Stimulated activated naive CD4-positive, alpha-beta T cell treated with Interleukin-2 at 50 U/mL for 16 hours (primary cell): ENCODE measurements at regions not wholly inside any gene's neighbourhood (a gene's known extent, or its start where the extent isn't known, plus 50 kb on each side); places are given as distances from the start of the nearest gene placed in this dataset.

Source experiments
- DNase-seq: peaks from one replicate; lab custom pipeline; 2025; lab: John Stamatoyannopoulos, UW

DNA sequence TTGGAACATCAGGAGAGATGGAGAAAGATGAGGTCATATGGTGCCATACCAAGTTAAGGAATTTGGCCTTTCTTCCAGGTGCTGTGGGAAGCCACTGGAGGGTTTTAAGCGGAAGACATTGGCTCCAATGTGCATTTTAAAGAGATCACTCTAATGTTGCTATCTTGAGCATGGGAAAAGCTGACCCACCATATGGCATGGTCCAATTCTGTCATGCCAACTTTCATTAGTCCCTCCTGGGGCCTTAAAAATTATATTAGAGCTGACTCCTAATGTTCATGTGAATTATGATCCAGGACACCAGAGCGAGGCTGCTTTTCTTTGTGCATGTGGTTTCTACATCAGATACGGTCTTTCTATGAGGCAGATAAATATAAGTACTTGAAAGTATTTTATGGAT, 335.0 kb upstream of the TSHZ2 start:
- DNase-seq: no peak

DNA sequence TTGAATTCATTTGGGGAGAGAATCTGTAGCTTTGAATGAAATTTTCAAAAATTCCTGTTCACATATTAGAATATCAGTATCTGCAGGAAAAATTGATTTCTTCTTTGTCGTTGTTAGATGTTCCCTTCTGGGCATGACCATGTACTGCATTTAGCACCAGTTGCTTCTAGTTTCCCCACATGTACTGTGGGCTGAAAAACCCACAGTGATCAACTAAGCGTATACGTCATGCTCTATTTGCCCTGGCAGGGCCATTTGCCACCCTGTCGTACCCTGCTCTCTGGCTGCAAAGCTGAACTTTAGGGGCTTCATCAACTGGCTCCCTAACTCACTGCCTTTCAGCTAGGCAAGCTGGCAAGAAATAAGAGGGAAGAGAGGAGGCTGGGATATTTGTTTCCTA, 340.7 kb upstream of the TSHZ2 start:
- DNase-seq: no peak

DNA sequence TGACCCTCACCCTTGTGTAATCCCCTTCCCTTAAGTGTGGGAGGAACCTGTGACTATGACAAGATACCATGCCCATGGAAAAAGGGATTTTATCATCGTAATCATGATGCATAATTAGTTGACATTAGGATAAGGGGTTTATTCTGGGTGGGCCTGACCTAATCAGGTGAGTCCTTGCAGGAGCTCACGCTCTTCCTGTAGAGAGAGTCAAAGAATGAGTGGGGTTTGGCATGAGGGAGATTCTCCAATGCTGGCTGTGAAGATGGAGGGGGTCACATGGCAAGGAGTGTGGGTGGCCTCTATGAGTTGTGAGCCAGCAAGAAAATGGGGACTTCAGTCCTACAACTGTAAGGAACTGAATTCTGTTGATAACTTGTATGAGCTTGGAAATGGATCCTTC, 342.0 kb upstream of the TSHZ2 start:
- DNase-seq: no peak

DNA sequence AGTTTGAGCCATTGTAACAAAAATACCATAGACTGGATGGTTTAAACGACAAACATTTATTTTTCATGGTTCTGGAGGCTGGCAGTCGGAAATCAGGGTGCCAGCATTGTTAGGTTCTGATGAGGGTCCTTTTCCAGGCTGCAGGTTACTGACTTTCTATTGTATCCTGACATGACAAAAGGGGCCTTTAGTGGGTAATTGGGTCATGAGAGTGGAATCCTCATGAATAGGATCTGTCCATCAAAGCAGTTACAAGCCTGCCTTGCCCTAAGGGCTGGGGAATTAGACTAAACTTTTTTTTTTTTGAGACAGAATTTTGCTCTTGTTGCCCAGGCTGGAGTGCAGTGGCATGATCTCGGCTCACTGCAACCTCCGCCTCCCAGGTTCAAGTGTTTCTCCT, 347.9 kb upstream of the TSHZ2 start:
- DNase-seq: no peak

DNA sequence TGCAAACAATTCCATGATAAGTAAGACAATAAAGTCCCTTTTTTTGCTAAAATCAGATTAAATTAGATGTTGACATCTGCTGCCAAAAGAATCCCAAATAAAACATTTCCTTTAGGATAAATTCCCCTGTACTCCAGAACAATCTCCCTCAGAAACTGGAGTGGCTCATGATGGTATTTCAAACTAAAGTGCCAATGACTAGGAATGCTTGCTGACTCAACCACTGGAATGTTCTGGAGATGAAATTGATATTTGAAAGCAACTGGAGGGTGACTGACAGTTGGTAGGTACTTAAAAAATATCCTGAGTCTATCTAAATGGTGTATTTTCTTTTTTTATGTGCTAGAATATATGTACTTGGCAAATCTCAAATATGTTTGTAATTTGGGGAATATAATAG, 350.1 kb upstream of the TSHZ2 start:
- DNase-seq: no peak

DNA sequence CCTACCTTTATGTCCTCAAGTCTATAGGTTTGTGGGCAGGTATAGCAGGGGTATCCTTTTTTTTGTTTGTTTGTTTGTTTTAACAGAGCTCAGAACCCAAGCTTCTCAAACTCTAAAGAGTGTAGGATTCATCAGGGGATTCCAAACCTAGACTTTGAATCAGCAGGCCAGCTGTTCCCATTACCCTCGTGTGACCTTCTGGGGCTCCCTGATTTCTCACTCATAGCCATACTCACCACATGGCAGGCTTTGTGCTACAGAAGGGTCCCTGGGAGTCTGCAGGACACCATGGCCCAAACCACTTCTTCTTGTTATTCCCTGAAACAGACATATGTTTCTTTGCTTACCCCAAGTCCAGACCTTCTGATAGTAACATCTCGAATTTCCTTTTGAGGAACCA, 350.8 kb upstream of the TSHZ2 start:
- no peak for DNase-seq

DNA sequence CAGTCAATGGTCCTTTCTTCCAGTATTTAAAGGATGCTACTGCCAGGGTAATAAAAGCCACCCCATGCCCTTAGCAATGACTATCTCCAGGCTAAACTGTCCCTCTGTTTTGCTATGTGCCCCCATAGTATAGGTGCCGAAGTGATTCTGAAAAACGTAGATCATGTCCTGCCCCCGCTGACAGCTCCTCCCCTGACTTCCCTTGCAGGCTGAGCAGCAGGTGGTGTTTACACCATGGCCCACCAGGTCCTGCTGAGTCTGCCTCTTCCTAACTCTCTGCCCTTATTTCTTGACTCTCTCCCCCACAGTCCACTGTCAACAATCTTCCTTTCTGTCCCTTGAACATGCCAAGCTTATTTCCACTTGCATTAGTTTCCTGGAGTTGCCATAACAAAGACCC, 352.5 kb upstream of the TSHZ2 start:
- no peak for DNase-seq

DNA sequence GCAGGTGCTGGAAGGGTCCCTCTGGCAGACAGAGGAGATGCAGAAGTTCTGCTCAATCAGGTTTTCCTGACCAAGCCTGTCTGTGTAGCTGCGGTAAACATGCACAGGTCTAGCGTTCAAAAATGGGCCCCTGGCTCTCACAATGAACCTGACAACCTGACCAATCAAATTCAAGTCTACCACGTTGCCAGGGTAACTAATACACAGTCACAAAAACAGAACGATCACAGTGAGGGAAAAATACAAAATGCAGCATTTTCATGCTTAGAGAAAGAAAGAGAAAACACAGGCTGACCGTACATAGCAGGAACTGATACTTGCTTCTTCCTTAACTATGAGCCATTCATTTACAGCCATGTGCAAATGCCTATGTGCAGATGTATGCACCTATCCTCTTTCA, 353.1 kb upstream of the TSHZ2 start:
- no peak for DNase-seq

DNA sequence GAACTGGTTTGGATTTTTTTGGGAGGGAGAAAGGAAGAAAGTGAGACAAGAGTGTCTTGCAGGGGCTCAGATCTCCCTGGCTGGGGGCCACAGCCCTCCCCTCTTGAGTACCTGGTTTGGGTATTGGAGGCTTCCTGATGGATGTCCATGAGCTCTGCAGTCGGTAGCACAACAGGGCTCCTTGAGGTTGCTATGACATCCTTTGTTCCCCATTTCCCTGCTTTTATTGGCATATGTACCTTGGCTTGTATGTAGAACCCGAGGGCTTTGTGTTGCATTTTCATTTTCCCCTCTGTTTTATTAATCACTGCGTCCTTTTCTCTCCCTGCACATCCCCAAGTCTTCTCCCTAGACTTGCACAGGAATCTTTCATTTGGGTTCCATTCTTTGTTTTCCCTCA, 355.5 kb upstream of the TSHZ2 start:
- DNase-seq: no peak

DNA sequence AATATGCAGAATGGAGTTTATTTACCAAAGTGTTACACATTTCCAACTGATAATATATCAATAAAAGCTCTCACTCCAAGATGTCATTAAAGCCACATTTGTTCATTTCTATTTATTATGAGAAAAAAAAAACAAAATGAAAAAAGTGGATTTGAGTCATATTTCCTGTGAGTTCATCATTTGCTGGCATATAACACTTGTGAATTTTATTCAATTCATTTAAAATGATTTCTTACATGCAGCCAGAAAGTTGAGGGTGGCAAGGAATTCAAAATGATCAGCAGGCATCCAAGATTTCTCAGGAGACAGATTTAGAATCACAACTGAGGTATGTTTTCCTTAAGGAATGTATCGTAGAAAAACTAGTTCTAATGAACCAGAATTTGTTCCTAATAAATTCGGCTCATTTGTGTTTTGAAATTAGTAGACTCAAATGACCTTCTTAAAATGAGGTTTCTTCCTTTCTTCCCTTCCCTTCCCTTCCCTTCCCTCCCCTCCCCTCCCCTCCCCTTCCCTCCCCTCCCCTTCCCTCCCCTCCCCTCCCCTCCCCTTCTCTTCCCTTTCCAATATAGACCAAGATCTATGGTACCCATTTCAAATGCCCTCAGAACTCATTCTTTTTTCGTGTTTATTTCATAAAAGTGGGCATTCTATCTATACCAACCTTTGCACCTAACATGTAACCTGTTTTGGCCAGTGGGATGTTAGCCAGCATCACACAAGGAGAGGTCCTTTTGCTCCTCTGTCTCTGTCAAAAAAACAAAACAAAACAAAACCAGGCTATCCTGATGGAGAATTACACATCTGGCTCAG, 357.9 kb upstream of the TSHZ2 start:
- DNase-seq: no peak

DNA sequence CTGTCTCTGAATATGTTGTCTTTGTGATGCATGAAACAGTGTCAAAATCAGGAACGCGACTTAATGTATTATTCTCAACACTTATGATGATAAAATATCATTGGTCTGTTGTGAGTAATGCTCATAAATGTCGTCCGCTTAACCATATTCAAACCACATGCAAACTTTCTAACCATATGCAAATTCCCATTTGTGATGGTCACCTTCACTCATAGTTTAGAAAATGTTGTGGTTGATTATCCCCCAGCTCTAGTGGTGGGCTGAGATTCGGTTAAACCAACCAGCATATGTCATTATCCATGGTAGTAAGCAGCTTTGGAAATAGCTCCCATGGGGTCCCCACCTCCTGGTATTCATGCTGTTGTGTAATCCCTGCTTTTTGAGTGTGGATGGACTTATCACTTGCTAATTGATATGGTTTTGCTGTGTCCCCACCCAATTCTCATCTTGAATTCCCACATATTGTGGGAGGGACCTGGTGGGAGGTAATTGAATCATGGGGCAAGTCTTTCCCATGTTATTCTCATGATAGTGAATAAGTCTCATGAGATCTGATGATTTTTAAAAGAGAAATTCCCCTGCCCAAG, 360.0 kb upstream of the TSHZ2 start:
- DNase-seq: no peak

DNA sequence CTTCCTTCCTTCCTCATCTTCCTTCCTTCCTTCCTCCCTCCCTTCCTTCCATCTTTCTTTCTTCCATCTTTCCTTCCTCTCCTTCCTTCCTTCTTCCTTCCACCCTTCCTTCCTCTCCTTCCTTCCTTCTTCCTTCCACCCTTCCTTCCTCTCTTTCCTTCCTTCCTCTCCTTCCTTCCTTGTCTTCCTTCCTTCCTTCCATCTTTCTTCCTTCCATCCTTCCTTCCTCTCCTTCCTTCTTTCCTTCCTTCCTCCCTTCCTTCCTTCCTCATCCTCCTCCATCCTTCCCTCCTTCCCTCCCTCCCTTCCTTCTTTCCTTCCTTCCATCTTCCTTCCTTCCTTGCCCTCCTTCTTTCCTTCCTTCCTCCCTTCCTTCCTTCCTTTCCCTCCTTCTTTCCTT, 361.4 kb upstream of the TSHZ2 start:
- DNase-seq: no peak

DNA sequence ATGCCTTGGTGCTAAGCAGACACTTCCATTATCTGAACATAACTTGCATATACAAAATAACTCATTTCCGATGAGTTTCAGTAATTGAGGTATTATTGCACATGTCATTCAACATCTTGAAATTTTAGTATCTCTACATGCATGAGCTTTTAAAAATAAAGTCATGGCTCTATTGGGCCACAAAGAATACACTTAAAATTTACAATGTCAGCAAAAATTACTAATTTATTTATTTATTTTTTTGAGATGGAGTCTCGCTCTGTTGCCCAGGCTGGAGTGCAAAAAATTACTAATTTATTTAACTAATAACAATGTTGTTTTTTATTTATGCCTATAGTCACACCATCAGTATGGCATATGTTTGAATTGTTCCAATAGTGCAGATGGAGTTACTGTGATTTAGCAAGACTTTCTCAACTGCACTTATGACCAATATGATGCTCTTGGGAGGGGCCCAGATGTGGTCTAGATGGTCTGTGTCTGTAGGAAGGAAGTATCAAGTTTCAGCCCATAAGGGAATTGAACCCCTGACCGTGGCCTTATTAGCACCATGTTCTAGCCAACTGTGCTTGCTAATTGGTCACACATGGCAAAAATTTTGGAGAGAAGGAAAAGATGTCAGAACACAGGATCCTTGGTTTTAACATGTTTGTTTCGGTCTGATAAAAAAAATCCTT, 370.7 kb upstream of the TSHZ2 start:
- no peak for DNase-seq

DNA sequence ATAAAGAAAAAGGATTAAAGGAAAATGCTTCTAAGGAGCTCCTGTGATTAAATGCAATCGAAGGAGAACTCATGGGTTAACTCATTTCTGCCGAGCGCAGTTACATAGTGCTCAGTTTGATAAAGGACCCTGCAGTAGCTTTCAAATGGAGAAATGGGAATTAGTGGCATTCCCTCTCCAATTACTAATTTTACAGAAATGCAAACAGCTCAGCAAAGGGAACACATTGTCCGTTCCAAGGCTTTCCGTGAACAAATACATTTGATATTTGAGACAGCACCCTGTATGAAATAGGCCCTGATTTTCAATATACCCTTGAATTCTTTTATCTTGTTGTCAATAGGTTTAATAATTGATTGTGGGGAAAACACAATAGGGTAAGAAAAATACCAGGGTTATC, 375.9 kb upstream of the TSHZ2 start:
- DNase-seq: no peak

DNA sequence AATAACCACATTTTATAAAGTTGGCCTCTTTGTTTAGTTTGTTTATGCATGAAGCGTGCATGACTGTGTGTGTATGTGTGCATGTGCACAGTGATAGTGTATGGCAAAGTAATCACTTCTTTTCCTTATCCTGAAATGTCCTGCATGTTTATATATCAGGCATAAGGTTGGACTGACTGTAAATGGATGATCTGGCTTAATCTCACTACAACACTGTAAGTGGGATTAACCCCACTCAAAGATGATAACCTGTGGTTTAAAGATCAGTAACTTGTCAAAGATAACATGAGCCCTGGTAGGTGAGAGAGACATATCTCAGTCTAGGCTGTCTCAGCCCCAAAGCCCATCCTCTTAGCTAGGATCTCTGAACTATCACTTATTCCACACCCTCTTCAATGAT, 376.6 kb upstream of the TSHZ2 start:
- no peak for DNase-seq

DNA sequence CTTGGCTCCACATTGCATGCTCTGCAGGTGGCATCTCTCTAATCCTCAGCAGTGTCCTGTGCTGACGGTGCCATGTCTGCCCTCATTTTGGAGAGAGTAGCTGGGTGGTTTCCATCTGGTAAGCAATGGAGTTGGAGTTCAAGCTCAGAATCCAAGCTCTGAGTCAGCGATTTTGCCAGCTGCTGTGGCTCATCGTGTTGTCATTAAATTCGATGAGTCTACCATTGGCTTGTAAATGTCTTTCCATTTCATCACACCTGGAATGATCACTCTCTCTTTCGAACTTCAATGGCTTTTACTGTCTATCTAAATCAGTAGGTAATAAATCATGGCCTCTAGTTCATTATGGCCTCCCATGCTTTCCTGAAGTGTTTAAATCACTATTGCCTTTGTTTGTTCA, 378.5 kb upstream of the TSHZ2 start:
- no peak for DNase-seq

DNA sequence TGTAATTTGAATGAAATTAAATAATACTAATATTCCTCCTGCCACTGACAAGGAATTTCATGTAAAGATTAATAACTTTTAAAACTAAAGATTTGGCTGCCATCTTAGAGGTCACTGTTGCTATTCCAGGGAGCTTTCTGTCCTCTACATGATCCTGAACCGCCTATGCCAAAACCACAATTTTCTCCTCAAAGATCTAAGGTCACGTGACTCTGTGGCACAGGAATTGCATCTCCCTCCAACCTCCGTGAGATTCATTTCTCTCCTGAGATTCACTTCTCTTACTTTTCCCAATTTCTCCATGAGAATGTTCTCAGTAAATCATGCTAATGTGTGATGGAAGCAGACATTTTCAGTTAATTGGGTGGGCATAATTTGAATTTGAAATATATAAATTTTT, 379.6 kb upstream of the TSHZ2 start:
- no peak for DNase-seq

DNA sequence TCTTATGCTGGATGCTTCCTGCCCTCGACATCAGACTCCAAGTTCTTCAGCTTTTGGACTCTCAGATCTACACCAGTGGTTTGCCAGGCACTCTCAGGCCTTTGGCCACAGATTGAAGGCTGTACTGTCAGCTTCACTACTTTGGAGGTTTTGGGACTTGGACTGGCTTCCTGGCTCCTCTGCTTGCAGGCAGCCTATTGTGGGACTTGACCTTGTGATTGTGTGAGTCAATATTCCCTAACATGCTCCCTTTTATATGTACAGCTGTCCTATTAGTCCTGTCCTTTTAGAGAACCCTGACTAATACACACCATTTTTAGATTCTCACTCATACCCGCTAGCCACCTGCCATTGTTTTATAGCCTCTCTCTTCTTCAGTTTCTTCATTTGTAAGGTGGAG, 382.1 kb upstream of the TSHZ2 start:
- DNase-seq: no peak

DNA sequence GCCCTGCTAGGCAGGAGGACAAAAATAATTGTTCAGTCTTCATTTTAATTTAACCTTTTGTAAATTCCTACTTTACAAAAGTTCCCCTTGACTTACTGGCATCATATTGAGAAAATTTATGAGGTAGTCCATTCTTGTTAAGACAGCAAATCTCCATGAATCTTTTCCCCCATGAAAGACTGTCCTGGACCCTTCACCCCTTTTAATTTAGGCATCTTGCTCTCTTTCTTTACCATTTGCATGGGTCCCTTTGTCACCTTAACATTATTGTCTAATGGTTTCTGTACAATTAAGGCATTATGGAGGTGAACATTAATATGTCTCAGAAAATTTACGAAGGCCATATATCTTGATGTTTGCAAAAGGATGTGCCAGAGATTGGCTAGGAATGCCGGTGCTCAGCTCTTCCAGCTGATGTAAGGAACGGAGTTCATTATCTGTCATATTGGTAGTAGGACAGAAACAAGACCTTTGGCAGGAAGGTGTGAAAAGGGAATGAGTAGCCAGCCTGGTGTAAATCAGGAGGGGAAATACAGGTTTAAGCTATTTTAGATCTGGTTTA, 382.8 kb upstream of the TSHZ2 start:
- DNase-seq: no peak

DNA sequence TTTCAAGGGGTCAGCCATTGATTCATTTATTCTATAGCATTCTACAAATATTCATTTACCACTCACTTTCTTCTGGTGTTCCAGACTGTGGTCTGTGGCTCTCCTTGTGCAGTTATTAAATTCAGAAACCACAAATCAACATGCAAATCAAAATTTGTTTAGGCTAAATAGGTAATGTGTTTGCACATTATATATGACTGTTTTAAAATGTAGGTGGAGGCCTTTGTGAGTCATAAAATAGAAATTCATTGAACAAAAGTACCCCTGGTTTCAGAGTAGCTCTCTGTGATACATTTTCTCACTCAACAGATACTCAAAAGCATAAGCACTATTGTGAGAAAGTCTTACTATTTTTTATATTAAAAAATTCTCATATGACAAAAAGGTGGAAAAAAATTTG, 385.5 kb upstream of the TSHZ2 start:
- DNase-seq: no peak

DNA sequence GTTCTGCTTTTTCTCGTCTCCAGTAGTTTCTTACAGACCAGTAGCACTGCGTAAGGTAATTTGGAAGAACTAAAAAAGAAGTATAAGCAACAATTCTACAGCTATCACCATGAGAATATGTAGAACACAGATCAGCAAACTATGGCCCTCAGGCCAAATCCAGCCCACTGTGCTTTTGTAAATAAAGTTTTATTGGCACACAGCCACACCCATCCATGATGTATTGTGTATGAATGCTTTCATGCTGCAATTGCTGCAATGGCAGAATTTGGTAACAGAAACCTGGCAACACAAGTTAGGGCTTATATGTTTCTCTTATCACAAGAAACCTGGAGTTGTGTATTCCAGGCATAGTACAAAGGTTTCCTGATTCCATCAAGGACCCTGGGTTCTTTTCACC, 386.8 kb upstream of the TSHZ2 start:
- no peak for DNase-seq

DNA sequence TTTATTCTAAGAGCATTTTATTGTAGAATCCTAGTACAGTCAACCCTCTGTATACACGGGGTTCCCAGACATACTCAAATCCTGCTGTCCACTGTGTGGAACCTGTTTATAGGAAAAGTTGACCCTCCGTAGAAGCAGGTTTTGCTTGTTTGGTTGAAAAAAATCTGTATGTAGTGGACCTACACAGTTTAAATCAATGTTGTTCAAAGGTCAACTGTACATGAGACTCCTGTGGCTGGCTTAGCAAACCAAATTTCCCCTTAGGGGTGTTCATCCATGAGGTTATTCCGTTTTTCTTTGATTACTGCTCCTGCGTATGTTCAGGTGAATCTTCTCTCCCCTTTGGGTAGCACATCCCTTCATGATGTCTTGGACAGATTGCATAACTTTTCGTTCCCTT, 387.0 kb upstream of the ZFP64 start:
- no peak for DNase-seq

DNA sequence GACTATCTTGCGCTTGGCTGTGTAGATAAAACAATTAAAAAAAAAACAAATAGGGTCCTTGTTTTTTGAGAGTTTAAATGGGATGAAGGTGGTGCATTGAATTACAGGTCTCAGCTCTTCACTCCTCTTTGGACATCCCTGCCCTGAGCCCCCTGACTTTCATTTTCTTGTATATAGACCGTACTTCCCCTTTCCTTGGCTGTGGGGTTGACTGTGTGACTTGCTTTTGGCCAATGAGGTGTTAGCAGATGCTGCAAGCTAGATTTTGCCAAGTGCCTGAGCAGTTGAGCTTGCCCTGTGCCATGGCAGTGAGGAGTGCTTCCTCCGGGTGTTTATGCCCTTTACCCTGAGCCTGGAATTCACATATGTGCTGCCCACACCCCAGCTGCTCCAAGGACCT, 386.1 kb upstream of the ZFP64 start:
- no peak for DNase-seq
